H9 (cell line): ENCODE measurements at regions not wholly inside any gene's neighbourhood (a gene's known extent, or its start where the extent isn't known, plus 50 kb on each side); places are given as distances from the start of the nearest gene placed in this dataset.

Source experiments
- DNase-seq: peaks from one replicate; pipeline ENCODE4 v3.0.0-alpha.2; 2017
- H2AFZ ChIP-seq: one replicate; pipeline ENCODE4 v1.6.1; 2013; ENCODE audit warnings: mild to moderate bottlenecking, low read length, control low read depth, moderate library complexity
- H2AK5ac ChIP-seq: 2 replicates; pipeline ENCODE4 v1.6.1; 2013; ENCODE audit warnings: low read length, control low read depth, mixed read lengths; ENCODE audit not compliant: insufficient read length
- H2BK120ac ChIP-seq: one replicate; pipeline ENCODE4 v1.6.1; 2013; ENCODE audit warnings: low read depth, mild to moderate bottlenecking, low read length, control low read depth, inconsistent platforms; ENCODE audit not compliant: poor library complexity, severe bottlenecking
- H2BK12ac ChIP-seq: 2 replicates; pipeline ENCODE4 v1.6.1; 2013; ENCODE audit warnings: low read length, control low read depth, mixed read lengths, low read depth; ENCODE audit not compliant: insufficient read length
- H2BK15ac ChIP-seq: 2 replicates; pipeline ENCODE4 v1.6.1; 2013; ENCODE audit warnings: low read depth, low read length, control low read depth
- H2BK20ac ChIP-seq: one replicate; pipeline ENCODE4 v1.6.1; 2013; ENCODE audit warnings: low read depth, mild to moderate bottlenecking, low read length, control low read depth, inconsistent platforms; ENCODE audit not compliant: poor library complexity, severe bottlenecking
- H2BK5ac ChIP-seq: 2 replicates; pipeline ENCODE4 v1.6.1; 2013; ENCODE audit warnings: low read length, control low read depth, mixed read lengths; ENCODE audit not compliant: insufficient read length
- H3K14ac ChIP-seq: 2 replicates; pipeline ENCODE4 v1.6.1; 2013; ENCODE audit warnings: low read length, control low read depth; ENCODE audit not compliant: insufficient read depth
- H3K18ac ChIP-seq: 2 replicates; pipeline ENCODE4 v1.6.1; 2013; ENCODE audit warnings: low read depth, mild to moderate bottlenecking, mixed read lengths, low read length, control low read depth; ENCODE audit not compliant: insufficient read length
- H3K23ac ChIP-seq: 2 replicates; pipeline ENCODE4 v1.6.1; 2013; ENCODE audit warnings: low read length, control low read depth, mixed read lengths, low read depth; ENCODE audit not compliant: insufficient read length
- H3K23me2 ChIP-seq: 2 replicates; pipeline ENCODE4 v1.6.1; 2013; ENCODE audit warnings: low read depth, mild to moderate bottlenecking, mixed read lengths, low read length, control low read depth; ENCODE audit not compliant: insufficient read length, poor library complexity, severe bottlenecking
- H3K27ac ChIP-seq: 2 replicates; pipeline ENCODE4 v1.5.1; 2013; ENCODE audit warnings: low read length, control low read depth, mixed read lengths, low read depth; ENCODE audit not compliant: insufficient read length
- H3K27me3 ChIP-seq: 2 replicates; pipeline ENCODE4 v1.6.1; 2013; ENCODE audit warnings: low read length, control low read depth, inconsistent platforms; ENCODE audit not compliant: insufficient read depth
- H3K4ac ChIP-seq: 2 replicates; pipeline ENCODE4 v1.6.1; 2013; ENCODE audit warnings: low read depth, mild to moderate bottlenecking, control low read depth, inconsistent platforms, low read length, moderate library complexity
- H3K4me1 ChIP-seq: 2 replicates; pipeline ENCODE4 v1.6.1; 2013; ENCODE audit warnings: low read length, control low read depth, inconsistent platforms; ENCODE audit not compliant: insufficient read depth
- H3K4me2 ChIP-seq: 2 replicates; pipeline ENCODE4 v1.6.1; 2013; ENCODE audit warnings: low read length, control low read depth, mixed read lengths; ENCODE audit not compliant: insufficient read length, insufficient read depth
- H3K56ac ChIP-seq: 2 replicates; pipeline ENCODE4 v1.6.1; 2013; ENCODE audit warnings: low read depth, mild to moderate bottlenecking, mixed read lengths, low read length, control low read depth; ENCODE audit not compliant: insufficient read length
- H3K79me1 ChIP-seq: 2 replicates; pipeline ENCODE4 v1.6.1; 2013; ENCODE audit warnings: low read depth, mild to moderate bottlenecking, moderate library complexity, low read length, control low read depth, inconsistent platforms; ENCODE audit not compliant: insufficient read depth, poor library complexity, severe bottlenecking
- H3K79me2 ChIP-seq: 2 replicates; pipeline ENCODE4 v1.6.1; 2013; ENCODE audit warnings: low read length, control low read depth, inconsistent platforms; ENCODE audit not compliant: insufficient read depth
- H3K9ac ChIP-seq: 2 replicates; pipeline ENCODE4 v1.6.1; 2013; ENCODE audit warnings: low read length, control low read depth, mixed read lengths; ENCODE audit not compliant: insufficient read length; ENCODE audit errors: extremely low read depth
- H3K9me3 ChIP-seq: one replicate; pipeline ENCODE4 v1.6.1; 2013; ENCODE audit warnings: low read depth, low read length, inconsistent platforms; ENCODE audit not compliant: control insufficient read depth
- H3T11ph ChIP-seq: one replicate; pipeline ENCODE4 v1.6.1; 2013; ENCODE audit warnings: mild to moderate bottlenecking, low read length, control low read depth, inconsistent platforms
- H4K20me1 ChIP-seq: one replicate; pipeline ENCODE4 v1.6.1; 2013; ENCODE audit not compliant: control insufficient read depth, insufficient read length, insufficient read depth
- H4K5ac ChIP-seq: 2 replicates; pipeline ENCODE4 v1.6.1; 2013; ENCODE audit warnings: low read depth, mild to moderate bottlenecking, mixed read lengths, low read length, control low read depth; ENCODE audit not compliant: insufficient read length
- H4K8ac ChIP-seq: replicated peaks from 2 replicates; pipeline ENCODE4 v1.6.1; 2013; ENCODE audit warnings: low read length, control low read depth, mixed read lengths, low read depth; ENCODE audit not compliant: insufficient read length
- H4K91ac ChIP-seq: 2 replicates; pipeline ENCODE4 v1.6.1; 2013; ENCODE audit warnings: low read depth, mild to moderate bottlenecking, moderate library complexity, mixed read lengths, low read length, control low read depth; ENCODE audit not compliant: insufficient read length
- H3K27ac Mint-ChIP-seq, 3 experiments: 2 replicates in 2 of 3; 3 replicates in 1 of 3; pipeline ENCODE4 v1.8.0; 2020 to 2021; ENCODE audit warnings: mixed read lengths in 3 of 3, mild to moderate bottlenecking in 1 of 3, moderate library complexity in 1 of 3
- H3K27me3 Mint-ChIP-seq: 2 replicates; pipeline ENCODE4 v1.8.0; 2021; ENCODE audit warnings: low read depth, mild to moderate bottlenecking, moderate library complexity, mixed read lengths
- H3K36me3 Mint-ChIP-seq, 3 experiments: 2 replicates in 2 of 3; 3 replicates in 1 of 3; pipeline ENCODE4 v1.8.0; 2020 to 2021; ENCODE audit warnings: low read depth in 3 of 3, mixed read lengths in 3 of 3; ENCODE audit not compliant: insufficient read depth in 1 of 3
- H3K4me1 Mint-ChIP-seq, 2 experiments: 2 replicates each; pipeline ENCODE4 v1.8.0; 2020; ENCODE audit warnings: mixed read lengths in 2 of 2
- H3K4me3 Mint-ChIP-seq, 2 experiments: 2 replicates in 1 of 2; 3 replicates in 1 of 2; pipeline ENCODE4 v1.8.0; 2020 to 2021; ENCODE audit warnings: mild to moderate bottlenecking in 2 of 2, mixed read lengths in 2 of 2, moderate library complexity in 1 of 2
- H3K9me3 Mint-ChIP-seq, 2 experiments: 2 replicates in 1 of 2; 3 replicates in 1 of 2; pipeline ENCODE4 v1.8.0; 2020; ENCODE audit warnings: mild to moderate bottlenecking in 2 of 2, mixed read lengths in 2 of 2, moderate library complexity in 1 of 2
- WGBS: extraction: QIAGEN DNeasy Blood & Tissue Kit; methylation state at CpG from one replicate; pipeline ENCODE4 v1.1.7; 2013; ENCODE audit warnings: missing lambda C conversion rate, low lambda C conversion rate, mixed read lengths; ENCODE audit not compliant: insufficient read length; ENCODE audit errors: extremely low coverage; 5-methylcytosine and 5-hydroxymethylcytosine counted together
- TF ChIP-seq, protein P1 (sequence below): fragments of 200-600 bp; sonication (generic); conservative IDR thresholded peaks from 3 replicates; pipeline ENCODE4 v1.8.0; 2021; ENCODE audit warnings: antibody characterized with exemption, mild to moderate bottlenecking

DNA sequence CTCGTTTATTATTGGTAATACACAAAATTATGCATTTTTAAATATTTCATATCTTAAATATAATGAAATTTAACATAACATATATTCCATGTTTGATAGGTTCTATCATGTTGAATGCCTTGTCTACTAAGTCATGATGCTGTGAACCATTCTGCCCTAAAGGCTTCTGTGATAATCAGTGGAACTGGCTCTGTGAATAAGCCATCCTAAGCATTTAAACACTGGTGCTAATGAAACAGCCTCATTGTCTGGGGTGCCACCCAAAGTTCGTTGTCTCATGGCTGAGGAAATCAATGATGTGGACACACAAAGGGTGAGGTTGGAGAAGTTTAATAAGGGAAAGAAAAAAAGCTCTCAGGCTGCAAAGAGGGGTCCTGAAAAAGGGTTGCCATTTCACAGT is 264.7 kb upstream of the ZRANB2 start:
- H3K4me2 ChIP-seq, result no peak overlapping the region
- no peak overlapping the region for H2BK20ac ChIP-seq
- Mint-ChIP-seq H3K9me3 (peaks cover 14 to 19% of the 10 kb centered on the region in 2 experiments), H3K4me1 (no peaks in the 10 kb centered on the region), H3K4me3 (no peak overlapping the region), H3K36me3 (peaks cover 2 to 10% (median 5%) of the 10 kb centered on the region in 3 experiments; a peak in 4 of 7 replicates), H3K27me3 (peaks cover 2% of the 10 kb centered on the region; the same call in 1 of the 2 replicates), H3K27ac (no peak overlapping the region)
- H4K5ac ChIP-seq, result no peak overlapping the region
- no peak overlapping the region for H3K18ac ChIP-seq
- TF ChIP-seq, protein P1, sequence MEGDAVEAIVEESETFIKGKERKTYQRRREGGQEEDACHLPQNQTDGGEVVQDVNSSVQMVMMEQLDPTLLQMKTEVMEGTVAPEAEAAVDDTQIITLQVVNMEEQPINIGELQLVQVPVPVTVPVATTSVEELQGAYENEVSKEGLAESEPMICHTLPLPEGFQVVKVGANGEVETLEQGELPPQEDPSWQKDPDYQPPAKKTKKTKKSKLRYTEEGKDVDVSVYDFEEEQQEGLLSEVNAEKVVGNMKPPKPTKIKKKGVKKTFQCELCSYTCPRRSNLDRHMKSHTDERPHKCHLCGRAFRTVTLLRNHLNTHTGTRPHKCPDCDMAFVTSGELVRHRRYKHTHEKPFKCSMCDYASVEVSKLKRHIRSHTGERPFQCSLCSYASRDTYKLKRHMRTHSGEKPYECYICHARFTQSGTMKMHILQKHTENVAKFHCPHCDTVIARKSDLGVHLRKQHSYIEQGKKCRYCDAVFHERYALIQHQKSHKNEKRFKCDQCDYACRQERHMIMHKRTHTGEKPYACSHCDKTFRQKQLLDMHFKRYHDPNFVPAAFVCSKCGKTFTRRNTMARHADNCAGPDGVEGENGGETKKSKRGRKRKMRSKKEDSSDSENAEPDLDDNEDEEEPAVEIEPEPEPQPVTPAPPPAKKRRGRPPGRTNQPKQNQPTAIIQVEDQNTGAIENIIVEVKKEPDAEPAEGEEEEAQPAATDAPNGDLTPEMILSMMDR, result no peak
- no peak overlapping the region for H2BK5ac ChIP-seq
- H3K56ac ChIP-seq, result no peak overlapping the region
- H2AK5ac ChIP-seq, result no peak overlapping the region
- no peak overlapping the region for H3K9ac ChIP-seq
- no peak overlapping the region for H4K91ac ChIP-seq
- H3K27ac ChIP-seq, result no peak overlapping the region
- no peaks in the 10 kb centered on the region for H3K4me1 ChIP-seq
- no peak overlapping the region for H2BK12ac ChIP-seq
- no peak overlapping the region for H3K4ac ChIP-seq
- H3K79me2 ChIP-seq, result no peaks in the 10 kb centered on the region
- no peak overlapping the region for H3T11ph ChIP-seq
- no peaks in the 10 kb centered on the region for H3K27me3 ChIP-seq
- no peak overlapping the region for H2AFZ ChIP-seq
- H2BK120ac ChIP-seq, result no peak overlapping the region
- DNase-seq, result no peak
- no peaks in the 10 kb centered on the region for H3K79me1 ChIP-seq
- H3K23ac ChIP-seq, result no peak overlapping the region
- H4K8ac ChIP-seq, result no peak overlapping the region
- no CpG with 5 or more reads among the region's 2 CpGs for WGBS
- H3K9me3 ChIP-seq, result peaks cover 8% of the 10 kb centered on the region
- no peak overlapping the region for H3K14ac ChIP-seq
- H2BK15ac ChIP-seq, result no peak overlapping the region
- no peaks in the 10 kb centered on the region for H3K23me2 ChIP-seq
- no peaks in the 10 kb centered on the region for H4K20me1 ChIP-seq
